ENCODE measurements at regions not wholly inside any gene's neighbourhood (a gene's known extent, or its start where the extent isn't known, plus 50 kb on each side); places are given as distances from the start of the nearest gene placed in this dataset.

DNA sequence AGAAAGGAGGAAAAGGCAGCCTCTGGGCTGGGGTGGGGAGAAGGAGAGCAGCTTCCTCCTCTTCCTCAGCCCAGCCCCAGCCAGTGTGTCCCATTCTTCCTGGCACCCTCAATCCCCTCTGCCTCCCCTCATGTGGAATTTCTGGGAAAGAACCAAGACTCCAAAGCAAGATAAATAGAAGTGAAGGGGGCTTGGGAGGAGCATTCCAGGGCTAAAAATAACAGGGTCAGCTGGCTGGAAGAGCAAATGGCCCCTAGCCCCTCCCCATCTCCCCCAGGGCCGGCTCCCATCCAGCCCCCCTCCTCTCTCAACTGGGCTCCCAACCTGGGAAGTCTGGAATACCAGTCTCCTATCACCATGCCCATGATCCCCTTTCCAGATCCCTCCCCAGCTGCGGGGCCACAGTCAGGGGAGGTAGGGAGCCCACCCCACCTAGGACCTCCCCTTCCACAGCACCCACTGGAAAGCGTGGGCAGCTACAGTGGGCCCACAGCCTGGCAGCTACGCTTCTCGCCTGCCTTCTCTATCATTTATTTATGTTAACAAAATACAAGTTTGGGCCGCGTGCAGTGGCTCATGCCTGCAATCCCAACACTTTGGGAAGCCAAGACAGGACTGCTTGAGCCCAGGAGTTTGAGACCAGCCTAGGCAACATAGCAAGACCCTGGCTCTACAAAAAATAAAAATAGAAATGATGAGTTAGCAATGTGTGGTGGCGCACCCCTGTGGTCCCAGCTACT is 88.3 kb downstream of the IRF2BPL start:
- TF ChIP-seq, protein P1, sequence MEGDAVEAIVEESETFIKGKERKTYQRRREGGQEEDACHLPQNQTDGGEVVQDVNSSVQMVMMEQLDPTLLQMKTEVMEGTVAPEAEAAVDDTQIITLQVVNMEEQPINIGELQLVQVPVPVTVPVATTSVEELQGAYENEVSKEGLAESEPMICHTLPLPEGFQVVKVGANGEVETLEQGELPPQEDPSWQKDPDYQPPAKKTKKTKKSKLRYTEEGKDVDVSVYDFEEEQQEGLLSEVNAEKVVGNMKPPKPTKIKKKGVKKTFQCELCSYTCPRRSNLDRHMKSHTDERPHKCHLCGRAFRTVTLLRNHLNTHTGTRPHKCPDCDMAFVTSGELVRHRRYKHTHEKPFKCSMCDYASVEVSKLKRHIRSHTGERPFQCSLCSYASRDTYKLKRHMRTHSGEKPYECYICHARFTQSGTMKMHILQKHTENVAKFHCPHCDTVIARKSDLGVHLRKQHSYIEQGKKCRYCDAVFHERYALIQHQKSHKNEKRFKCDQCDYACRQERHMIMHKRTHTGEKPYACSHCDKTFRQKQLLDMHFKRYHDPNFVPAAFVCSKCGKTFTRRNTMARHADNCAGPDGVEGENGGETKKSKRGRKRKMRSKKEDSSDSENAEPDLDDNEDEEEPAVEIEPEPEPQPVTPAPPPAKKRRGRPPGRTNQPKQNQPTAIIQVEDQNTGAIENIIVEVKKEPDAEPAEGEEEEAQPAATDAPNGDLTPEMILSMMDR (IDR thresholded peaks at IDR 0.05) = no peak
- TF ChIP-seq ZFX (IDR thresholded peaks at IDR 0.05; ENCODE audit: borderline replicate concordance) = no peak
